OCI-LY1 (cell line): ENCODE measurements at regions not wholly inside any gene's neighbourhood (a gene's known extent, or its start where the extent isn't known, plus 50 kb on each side); places are given as distances from the start of the nearest gene placed in this dataset.

Experiments
- CTCF ChIP-seq: fragments of 200-600 bp; sonication (generic), shearing (Covaris generic); IDR thresholded peaks from 2 replicates; pipeline ENCODE4 v1.5.1; 2017; ENCODE audit warnings: mild to moderate bottlenecking, antibody characterized with exemption, low read length, moderate library complexity, mixed read lengths
- EZH2 ChIP-seq: fragments of 200-600 bp; sonication (generic), shearing (Covaris generic); IDR thresholded peaks from 2 replicates; pipeline ENCODE4 v1.8.0; 2017; ENCODE audit warnings: borderline replicate concordance, mixed run types, mild to moderate bottlenecking, antibody characterized with exemption, low read length, moderate library complexity, mixed read lengths

GRCh38 chr22:49689255-49689770 is 138.4 kb downstream of the BRD1 start:
- TF ChIP-seq CTCF, result no peak
- TF ChIP-seq EZH2, result no peak
